ENCODE measurements at regions not wholly inside any gene's neighbourhood (a gene's known extent, or its start where the extent isn't known, plus 50 kb on each side); places are given as distances from the start of the nearest gene placed in this dataset.
"Not testable (repeated sequence)": the region's sequence is repeated elsewhere in the genome, so short reads cannot be mapped to it uniquely, and the experiment has no call there.

DNA sequence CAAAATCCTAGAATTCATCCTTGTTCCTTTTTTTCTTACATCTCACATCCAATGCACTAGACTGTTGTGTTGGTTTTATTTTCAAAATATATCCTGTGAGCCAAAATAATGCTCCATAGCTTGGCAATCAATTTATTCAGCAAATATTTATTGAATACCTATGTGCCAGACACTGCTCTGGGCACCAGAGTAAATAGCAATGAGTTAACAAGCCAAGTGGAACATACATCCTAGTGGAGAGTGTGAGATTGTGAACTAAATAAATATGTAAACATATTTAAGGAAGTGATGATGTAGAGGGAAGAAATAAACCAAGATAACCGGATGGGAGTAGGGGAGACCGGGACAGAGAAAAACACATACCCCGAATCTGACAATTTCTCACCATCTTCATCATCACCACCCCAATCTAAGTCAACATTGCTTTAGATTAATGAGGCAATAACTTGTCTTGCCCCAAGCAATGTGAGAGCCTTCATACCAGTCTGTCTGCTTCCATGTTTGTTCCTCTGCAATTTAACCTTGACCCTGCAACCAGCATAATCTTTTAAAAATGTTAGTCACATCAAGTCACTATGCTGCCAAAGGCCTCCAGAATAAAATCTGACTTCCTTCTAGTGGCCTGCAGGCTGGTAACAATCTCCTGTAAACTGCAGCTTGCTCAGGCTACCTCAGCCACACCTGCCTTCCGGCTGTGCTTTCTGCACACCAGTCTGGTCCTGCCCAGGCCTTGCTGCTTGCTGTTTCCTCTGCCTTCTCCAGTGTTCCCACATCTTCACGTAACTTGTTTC is 199.2 kb downstream of the DLEU7 start:
- DNase-seq (ENCODE audit: low read depth) = no peak

DNA sequence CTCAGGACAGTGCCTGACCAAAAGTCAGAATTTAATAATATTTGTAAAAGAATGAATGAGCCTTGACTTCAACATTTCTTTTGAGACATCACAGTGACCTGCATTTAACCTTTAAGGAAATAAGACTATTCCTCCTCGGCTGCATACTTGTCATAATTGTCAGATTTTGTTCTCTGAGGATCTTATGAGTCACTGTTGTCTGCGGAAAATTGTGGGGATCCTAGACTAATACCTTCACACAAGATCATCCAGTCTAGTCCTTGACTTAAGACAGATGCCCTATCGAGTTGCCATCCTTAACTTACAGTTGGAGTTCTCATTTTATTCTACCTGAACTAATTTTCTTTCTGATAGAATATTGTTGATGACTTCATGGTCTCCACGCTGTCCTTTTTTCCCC is 198.4 kb downstream of the DLEU7 start:
- no peak for DNase-seq (ENCODE audit: low read depth)

GRCh38 chr13:50646070-50646469 is 197.4 kb downstream of the DLEU7 start:
- no peak for DNase-seq (ENCODE audit: low read depth)

DNA sequence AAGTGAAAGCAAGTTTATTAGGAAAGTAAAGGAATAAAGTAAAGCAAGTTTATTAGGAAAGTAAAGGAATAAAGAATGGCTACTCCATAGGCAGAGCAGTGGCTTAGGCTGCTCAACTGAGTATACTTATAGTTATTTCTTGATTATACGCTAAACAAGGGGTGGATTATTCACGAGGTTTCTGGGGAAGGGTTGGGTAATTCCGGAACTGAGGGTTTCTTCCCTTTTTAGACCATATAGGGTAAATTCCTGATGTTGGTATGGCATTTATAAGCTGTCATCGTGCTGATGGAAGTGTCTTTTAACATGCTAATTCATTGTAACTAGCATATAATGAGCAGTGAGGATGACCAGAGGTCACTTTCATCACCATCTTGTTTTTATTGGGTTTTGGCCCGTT is 194.3 kb downstream of the DLEU7 start:
- no peak for DNase-seq (ENCODE audit: low read depth)

- no peak for DNase-seq (ENCODE audit: low read depth)
Observed at GRCh38 chr13:50650592-50651504, 192.6 kb downstream of the DLEU7 start.

DNA sequence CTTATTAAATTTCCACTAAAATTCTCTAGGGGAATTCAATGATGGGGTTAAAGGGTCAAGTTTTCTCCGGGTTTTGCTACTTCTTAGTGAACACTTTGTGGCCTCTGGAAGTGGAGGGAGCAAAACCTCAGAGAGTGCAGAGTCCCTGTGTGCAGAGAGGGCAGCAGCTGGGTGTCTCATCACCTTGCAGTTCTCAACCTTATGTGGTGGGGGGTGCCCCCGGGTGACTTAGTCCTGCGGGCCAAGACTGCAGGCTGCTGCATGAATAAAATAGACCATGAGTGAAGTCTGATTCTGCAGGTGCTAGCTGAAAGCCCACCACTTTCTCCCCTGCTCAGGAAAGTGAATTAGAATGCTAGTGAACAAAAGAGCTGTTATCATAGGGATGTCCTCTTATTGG is 191.6 kb downstream of the DLEU7 start:
- DNase-seq (ENCODE audit: low read depth) = no peak

GRCh38 chr13:50654331-50654730 is 189.2 kb downstream of the DLEU7 start:
- no peak for DNase-seq (ENCODE audit: low read depth)

DNA sequence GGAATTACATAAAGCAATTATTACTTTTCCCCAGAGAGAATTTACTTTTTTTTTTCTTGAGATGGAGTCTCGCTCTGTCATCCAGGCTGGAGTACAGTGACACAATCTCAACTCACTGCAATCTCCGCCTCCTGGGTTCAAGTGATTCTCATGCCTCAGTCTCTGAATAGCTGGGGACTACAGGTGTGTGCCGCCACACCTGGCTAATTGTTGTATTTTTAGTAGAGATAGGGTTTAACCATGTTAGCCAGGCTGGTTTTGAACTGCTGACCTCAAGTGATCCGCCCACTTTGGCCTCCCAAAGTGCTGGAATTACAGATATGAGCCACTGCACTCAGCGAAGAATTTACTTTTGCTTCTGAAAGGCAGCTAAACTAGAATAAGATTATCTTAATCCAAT is 181.6 kb downstream of the DLEU7 start:
- not testable (repeated sequence) for DNase-seq (ENCODE audit: low read depth)

GRCh38 chr13:50664951-50665350 is 178.5 kb downstream of the DLEU7 start:
- no peak for DNase-seq (ENCODE audit: low read depth)

- DNase-seq (ENCODE audit: low read depth) = no peak
Observed at GRCh38 chr13:50668049-50668448, 175.4 kb downstream of the DLEU7 start.

DNA sequence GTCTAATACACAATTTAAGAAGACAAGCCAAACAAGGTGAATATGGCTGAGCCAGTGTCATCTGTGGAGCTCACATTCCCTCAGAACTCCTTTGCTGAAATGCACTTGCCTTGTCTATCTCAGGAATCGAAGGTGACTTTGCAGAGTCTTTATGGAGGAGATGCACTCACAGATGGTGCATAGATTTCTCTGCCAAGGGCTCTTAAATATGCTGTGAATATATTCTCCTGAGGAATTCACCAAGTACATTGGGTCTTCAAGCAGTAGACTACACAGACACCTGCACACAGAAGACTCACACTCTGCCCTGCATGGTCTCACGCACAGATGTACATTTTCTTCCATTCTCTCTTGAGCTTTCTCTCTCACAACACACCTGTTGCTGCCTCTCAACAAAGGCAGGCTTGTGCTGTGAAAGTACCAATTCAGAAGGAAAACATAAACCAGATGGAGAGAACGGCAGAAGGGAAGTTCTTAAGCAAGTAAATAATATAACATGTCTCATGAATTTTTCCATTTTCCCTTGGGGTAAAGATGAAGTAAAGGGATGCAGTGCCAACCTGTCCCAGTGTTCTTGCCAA is 174.7 kb downstream of the DLEU7 start:
- no peak for DNase-seq (ENCODE audit: low read depth)

DNA sequence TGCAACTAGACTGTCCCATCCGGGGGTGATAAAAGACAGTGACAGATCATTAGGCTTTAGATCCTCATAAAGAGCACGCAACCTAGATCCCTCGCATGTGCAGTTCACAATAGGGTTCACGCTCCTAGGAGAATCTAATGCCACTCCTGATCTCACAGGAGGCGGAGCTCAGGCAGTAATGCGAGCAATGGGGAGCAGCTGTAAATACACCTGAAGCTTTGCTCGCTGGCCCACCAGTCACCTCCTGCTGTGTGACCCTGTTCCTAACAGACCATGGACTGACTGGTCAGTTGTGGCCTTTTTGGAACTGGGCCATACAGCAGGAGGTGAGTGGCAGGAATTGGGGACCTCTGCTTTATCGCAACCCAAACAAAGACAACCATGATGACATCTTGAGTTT is 173.2 kb downstream of the DLEU7 start:
- DNase-seq (ENCODE audit: low read depth) = no peak

GRCh38 chr13:50670847-50671496 is 172.5 kb downstream of the DLEU7 start:
- DNase-seq (ENCODE audit: low read depth) = no peak

DNA sequence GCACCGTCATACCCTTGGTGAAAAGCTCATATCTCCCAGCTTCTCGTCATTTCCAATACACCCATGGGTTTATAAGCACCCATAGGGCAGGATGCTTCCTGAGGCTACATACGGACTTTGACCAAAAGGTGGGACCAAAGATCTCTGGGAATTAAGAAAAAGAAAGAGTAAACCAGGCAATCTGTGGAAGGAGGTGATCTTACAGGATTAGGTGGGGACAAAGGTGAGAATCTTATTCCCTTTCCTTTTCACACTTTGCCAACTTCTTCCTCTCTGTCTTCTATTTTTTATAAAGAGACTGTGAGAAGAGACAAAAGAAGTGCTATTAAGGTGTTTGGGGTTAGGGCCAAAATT is 172.0 kb downstream of the DLEU7 start:
- DNase-seq (ENCODE audit: low read depth) = no peak

- no peak for DNase-seq (ENCODE audit: low read depth)
Observed at GRCh38 chr13:50672025-50672424, 171.5 kb downstream of the DLEU7 start.

- DNase-seq (ENCODE audit: low read depth) = no peak
Observed at GRCh38 chr13:50675651-50676050, 167.8 kb downstream of the DLEU7 start.

DNA sequence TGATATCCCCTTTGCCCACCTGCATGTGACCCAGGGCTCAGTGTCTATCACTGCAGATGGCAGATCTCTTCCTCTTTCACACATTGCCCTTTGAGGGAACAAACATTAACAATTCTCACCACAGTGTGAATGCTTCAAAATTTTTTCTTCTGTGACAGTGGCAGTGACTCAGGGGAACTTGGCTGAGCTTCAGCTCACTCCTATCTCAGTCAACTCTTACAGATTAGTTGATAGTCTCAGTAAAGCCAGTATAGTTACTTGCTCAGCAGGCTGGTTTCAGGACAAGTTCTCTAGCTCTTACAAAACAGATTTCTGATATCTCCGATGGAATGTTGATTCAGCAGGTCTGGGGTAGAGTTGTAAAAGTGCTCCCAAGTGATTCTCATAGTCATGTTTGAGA is 166.9 kb downstream of the DLEU7 start:
- DNase-seq (ENCODE audit: low read depth) = no peak

GRCh38 chr13:50677258-50677657 is 166.2 kb downstream of the DLEU7 start:
- no peak for DNase-seq (ENCODE audit: low read depth)

GRCh38 chr13:50677687-50678463 is 165.6 kb downstream of the DLEU7 start:
- no peak for DNase-seq (ENCODE audit: low read depth)

DNA sequence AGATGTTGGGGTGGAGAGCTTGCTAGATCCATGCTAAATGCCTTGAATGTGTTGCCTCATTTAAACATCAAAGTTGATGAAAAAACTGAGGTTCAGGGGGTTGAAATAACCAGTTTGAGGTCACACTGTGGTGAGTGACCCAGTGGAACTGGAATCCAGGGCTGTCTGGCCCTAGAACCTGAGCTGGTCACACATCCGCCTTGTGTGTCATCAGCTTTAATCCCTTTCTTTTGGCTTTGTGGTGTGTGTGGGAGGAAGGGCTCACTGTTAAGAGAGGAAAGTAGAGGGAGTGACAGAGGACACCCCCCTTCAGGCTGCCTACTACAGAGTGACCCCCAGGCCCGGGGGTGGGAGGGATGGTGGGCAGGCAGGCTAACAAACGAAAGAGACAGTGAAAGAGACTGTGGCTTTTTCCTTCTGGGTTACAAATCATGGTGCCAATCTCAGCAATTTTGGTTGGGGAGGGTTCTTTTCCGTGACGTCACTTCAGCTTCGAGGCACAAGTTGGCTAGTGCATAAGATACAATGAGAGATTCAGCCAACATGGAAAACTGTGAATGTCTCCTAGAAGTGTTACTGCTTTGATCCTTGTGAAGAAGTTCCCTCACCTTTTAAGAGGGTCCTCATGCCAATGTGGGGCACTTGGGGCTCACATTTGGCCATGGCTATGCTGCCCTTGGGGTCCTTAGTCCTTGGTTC is 164.9 kb downstream of the DLEU7 start:
- no peak for DNase-seq (ENCODE audit: low read depth)

DNA sequence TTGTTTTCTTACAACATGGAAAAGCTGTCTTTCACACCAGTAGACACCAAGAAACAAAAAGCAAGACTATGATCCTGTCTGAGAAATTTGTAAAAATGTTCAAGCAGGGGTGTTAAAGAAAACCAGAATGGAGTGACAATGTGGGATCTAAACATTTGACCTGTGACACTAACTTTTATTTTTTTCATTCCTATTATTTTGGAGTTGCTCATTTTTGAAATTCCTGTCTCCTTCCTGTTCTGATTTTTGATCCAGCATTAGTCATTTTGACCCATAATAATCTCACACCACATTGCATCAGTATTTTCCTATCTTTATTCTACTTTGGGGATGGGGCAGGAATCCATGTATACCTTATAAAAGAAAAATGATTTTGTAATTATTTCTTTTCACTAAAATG is 164.2 kb downstream of the DLEU7 start:
- DNase-seq (ENCODE audit: low read depth) = no peak

Measured in T follicular helper cell (primary cell).